ENCODE measurements at regions not wholly inside any gene's neighbourhood (a gene's known extent, or its start where the extent isn't known, plus 50 kb on each side); places are given as distances from the start of the nearest gene placed in this dataset.

DNA sequence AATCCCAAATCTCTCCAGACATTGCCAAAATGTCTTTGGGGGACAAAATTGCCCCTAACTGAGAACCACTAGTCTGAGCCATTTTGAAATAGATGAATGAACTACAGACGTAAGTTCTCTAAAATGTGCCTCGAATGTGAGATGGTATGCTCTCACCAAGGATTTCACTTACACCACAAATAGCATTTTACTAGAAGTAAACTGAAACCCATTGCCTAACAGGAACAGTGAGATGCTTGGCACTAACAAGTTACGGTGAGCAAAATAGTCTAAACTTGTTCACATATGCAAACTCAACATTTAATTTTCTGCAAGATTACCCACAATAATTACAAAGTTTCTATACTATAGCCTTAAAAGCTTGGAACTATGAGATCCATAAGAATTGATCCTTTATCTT lies 343.6 kb upstream of the ESRRG start:
- H3K36me3 ChIP-seq: no peaks in the 10 kb centered on the region
- TF ChIP-seq POLR2AphosphoS5 (IDR thresholded peaks at IDR 0.05) (no peak), POLR2A (IDR thresholded peaks at IDR 0.05) (no peak), EP300 (IDR thresholded peaks at IDR 0.05; ENCODE audit: low read depth) (no peak)
- TF ChIP-seq, protein P1, sequence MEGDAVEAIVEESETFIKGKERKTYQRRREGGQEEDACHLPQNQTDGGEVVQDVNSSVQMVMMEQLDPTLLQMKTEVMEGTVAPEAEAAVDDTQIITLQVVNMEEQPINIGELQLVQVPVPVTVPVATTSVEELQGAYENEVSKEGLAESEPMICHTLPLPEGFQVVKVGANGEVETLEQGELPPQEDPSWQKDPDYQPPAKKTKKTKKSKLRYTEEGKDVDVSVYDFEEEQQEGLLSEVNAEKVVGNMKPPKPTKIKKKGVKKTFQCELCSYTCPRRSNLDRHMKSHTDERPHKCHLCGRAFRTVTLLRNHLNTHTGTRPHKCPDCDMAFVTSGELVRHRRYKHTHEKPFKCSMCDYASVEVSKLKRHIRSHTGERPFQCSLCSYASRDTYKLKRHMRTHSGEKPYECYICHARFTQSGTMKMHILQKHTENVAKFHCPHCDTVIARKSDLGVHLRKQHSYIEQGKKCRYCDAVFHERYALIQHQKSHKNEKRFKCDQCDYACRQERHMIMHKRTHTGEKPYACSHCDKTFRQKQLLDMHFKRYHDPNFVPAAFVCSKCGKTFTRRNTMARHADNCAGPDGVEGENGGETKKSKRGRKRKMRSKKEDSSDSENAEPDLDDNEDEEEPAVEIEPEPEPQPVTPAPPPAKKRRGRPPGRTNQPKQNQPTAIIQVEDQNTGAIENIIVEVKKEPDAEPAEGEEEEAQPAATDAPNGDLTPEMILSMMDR (IDR thresholded peaks at IDR 0.05): no peak
- no peaks in the 10 kb centered on the region for H3K4me1 ChIP-seq
- no peak overlapping the region for H3K4me3 ChIP-seq
- intact Hi-C loops (cut with DNase I; ENCODE audit: low total_unique reads) (no loop called here), in situ Hi-C loops (cut with MboI; ENCODE audit: low pct_ligation_motif_present in 1 of 4, low pct_unique_long_range_greater_than_20kb in 1 of 4, low sequenced_read_pairs in 3 of 4) (no loop called here)
- no peaks in the 10 kb centered on the region for H3K9me3 ChIP-seq
- no peak overlapping the region for H3K27ac ChIP-seq
- DNase-seq: no peak
- 83 to 87% methylated on average over 3 of the region's 3 CpGs for WGBS, 2 donors (ENCODE audit: low coverage in 1 of 2)
- no peaks in the 10 kb centered on the region for H3K27me3 ChIP-seq

DNA sequence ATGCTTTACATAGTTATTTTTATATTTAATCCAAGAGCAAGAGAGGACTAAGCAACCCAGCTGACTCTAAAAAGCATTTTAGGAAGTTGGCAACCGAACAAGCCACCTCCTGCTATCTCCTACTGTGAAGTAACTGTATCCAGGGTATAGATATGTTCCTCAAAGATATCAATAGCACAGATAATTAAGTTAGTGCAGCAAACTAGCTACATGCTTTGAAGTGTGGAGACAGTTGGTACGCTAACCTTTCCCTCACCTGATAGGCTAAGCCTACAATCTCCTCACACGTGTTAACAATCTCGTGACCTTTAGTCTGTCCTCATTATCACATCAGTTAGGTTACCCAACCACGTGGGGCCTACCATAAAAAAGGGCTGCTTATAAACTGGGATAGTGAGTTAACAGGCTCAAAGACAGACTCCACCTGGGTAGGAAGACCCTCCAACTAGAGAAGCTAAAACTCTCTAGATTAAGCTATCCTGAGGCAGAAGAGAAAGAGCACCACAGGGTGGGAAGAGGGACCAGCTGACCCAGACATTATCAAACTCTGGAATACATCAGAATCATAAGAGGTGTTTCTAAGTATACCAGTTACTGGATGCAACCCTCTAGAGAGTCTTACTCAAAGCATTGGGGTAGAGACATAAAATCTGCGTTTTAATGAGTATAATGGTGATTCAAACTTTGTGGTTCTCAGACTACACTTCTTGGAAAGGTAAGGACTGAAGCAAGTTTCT lies 340.1 kb upstream of the ESRRG start:
- WGBS, 2 donors (ENCODE audit: low coverage in 1 of 2): 32 to 38% methylated on average over 6 of the region's 6 CpGs
- Histone ChIP-seq H3K27me3 (no peaks in the 10 kb centered on the region), H3K4me1 (no peaks in the 10 kb centered on the region), H3K27ac (no peak overlapping the region), H3K9me3 (no peaks in the 10 kb centered on the region), H3K36me3 (no peaks in the 10 kb centered on the region), H3K4me3 (no peak overlapping the region)
- intact Hi-C loops (cut with DNase I; ENCODE audit: low total_unique reads) (no loop called here), in situ Hi-C loops (cut with MboI; ENCODE audit: low pct_ligation_motif_present in 1 of 4, low pct_unique_long_range_greater_than_20kb in 1 of 4, low sequenced_read_pairs in 3 of 4) (no loop called here)
- DNase-seq: peak; percentile 14
- no peak for TF ChIP-seq POLR2A (IDR thresholded peaks at IDR 0.05)
- TF ChIP-seq, protein P1 (IDR thresholded peaks at IDR 0.05): no peak
- TF ChIP-seq POLR2AphosphoS5 (IDR thresholded peaks at IDR 0.05): no peak
- TF ChIP-seq EP300 (IDR thresholded peaks at IDR 0.05; ENCODE audit: low read depth): no peak

DNA sequence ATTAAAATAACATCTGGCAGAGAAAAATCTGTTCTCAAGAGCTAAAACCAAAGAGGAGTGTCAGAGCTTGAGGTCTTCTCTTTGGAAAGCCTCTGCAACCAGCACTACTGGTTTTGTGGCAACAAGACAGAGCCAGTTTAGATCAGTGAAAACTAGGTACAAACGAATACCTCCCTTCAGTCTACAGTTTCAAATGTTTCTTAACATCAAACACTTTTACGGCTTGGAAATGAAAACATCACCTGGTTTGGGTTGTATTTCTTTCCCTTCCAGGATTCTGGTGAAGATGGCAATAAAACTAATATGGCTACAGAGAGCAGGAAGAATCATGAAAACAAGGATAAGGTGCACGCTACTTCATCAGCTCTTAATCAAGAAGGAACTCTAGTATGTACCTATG lies 339.4 kb upstream of the ESRRG start:
- Histone ChIP-seq H3K4me1 (no peaks in the 10 kb centered on the region), H3K27ac (no peak overlapping the region), H3K27me3 (no peaks in the 10 kb centered on the region), H3K4me3 (no peak overlapping the region), H3K9me3 (no peaks in the 10 kb centered on the region), H3K36me3 (no peaks in the 10 kb centered on the region)
- intact Hi-C loops (cut with DNase I; ENCODE audit: low total_unique reads) (no loop called here), in situ Hi-C loops (cut with MboI; ENCODE audit: low pct_ligation_motif_present in 1 of 4, low pct_unique_long_range_greater_than_20kb in 1 of 4, low sequenced_read_pairs in 3 of 4) (no loop called here)
- 32 to 33% methylated on average over 3 of the region's 3 CpGs for WGBS, 2 donors (ENCODE audit: low coverage in 1 of 2)
- TF ChIP-seq POLR2AphosphoS5 (IDR thresholded peaks at IDR 0.05) (no peak), POLR2A (IDR thresholded peaks at IDR 0.05) (no peak), EP300 (IDR thresholded peaks at IDR 0.05; ENCODE audit: low read depth) (no peak)
- TF ChIP-seq, protein P1 (IDR thresholded peaks at IDR 0.05): no peak
- DNase-seq: no peak

DNA sequence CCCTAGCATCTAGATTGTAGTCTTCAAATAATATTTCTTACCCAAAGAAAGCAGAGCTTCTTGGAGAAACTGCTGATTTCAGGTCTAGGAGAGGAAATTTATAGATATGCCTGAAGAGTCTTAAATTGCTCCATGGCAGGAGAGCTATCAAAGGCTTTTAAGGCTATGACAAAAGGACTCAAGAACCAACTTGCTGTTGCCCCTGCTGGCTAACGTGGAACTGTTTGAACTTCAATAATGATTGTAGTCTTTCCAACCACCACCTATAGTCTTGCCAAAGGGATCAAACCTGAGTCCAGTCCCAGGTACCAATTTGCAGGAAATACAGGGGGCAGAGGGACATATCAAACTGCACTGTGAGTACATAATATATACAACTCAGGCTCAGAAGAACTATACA lies 336.2 kb upstream of the ESRRG start:
- TF ChIP-seq, protein P1 (IDR thresholded peaks at IDR 0.05): no peak
- no peak for TF ChIP-seq EP300 (IDR thresholded peaks at IDR 0.05; ENCODE audit: low read depth)
- no peak for TF ChIP-seq POLR2A (IDR thresholded peaks at IDR 0.05)
- no peak for TF ChIP-seq POLR2AphosphoS5 (IDR thresholded peaks at IDR 0.05)
- no peaks in the 10 kb centered on the region for H3K4me1 ChIP-seq
- 57% methylated on average over 1 of the region's 1 CpG; no CpG with 5 or more reads in 1 of the 2 donors for WGBS, 2 donors (ENCODE audit: low coverage in 1 of 2)
- H3K36me3 ChIP-seq: no peaks in the 10 kb centered on the region
- H3K27ac ChIP-seq: no peak overlapping the region
- DNase-seq: no peak
- H3K27me3 ChIP-seq: no peaks in the 10 kb centered on the region
- H3K9me3 ChIP-seq: no peaks in the 10 kb centered on the region
- in situ Hi-C loops (cut with MboI; ENCODE audit: low pct_ligation_motif_present in 1 of 4, low pct_unique_long_range_greater_than_20kb in 1 of 4, low sequenced_read_pairs in 3 of 4): no loop called here
- H3K4me3 ChIP-seq: no peak overlapping the region
- intact Hi-C loops (cut with DNase I; ENCODE audit: low total_unique reads): no loop called here
